ENCODE measurements at regions not wholly inside any gene's neighbourhood (a gene's known extent, or its start where the extent isn't known, plus 50 kb on each side); places are given as distances from the start of the nearest gene placed in this dataset.

GRCh38 chr4:157942017-157942416 is 230.8 kb downstream of the GASK1B start:
- TF ChIP-seq EZH2 (IDR thresholded peaks at IDR 0.05; ENCODE audit: borderline replicate concordance, insufficient read depth, low read depth, low read length, poor library complexity, severe bottlenecking) (no peak), CTCF (IDR thresholded peaks at IDR 0.05) (no peak)

Measured in B cell (primary cell).